ENCODE measurements at regions not wholly inside any gene's neighbourhood (a gene's known extent, or its start where the extent isn't known, plus 50 kb on each side); places are given as distances from the start of the nearest gene placed in this dataset.

- no peak for DNase-seq (ENCODE audit: low spot score)
Measured at GRCh38 chr11:70703141-70704064, 305.1 kb downstream of the CTTN start.

- DNase-seq (ENCODE audit: low spot score): no peak
Measured at GRCh38 chr11:70705097-70705496, 306.8 kb downstream of the CTTN start.

GRCh38 chr11:70705930-70706329, 307.6 kb downstream of the CTTN start:
- no peak for DNase-seq (ENCODE audit: low spot score)

- no peak for DNase-seq (ENCODE audit: low spot score)
Measured at GRCh38 chr11:70707821-70708220, 309.5 kb downstream of the CTTN start.

GRCh38 chr11:70709596-70709995, 311.3 kb downstream of the CTTN start:
- no peak for DNase-seq (ENCODE audit: low spot score)

GRCh38 chr11:70710192-70710591, 311.9 kb downstream of the CTTN start:
- no peak for DNase-seq (ENCODE audit: low spot score)

- no peak for DNase-seq (ENCODE audit: low spot score)
Measured at GRCh38 chr11:70710601-70711000, 312.3 kb downstream of the CTTN start.

GRCh38 chr11:70711095-70711910, 313.0 kb downstream of the CTTN start:
- no peak for DNase-seq (ENCODE audit: low spot score)

GRCh38 chr11:70711911-70712185, 313.5 kb downstream of the CTTN start:
- DNase-seq (ENCODE audit: low spot score): no peak

GRCh38 chr11:70712471-70712870, 314.1 kb downstream of the CTTN start:
- no peak for DNase-seq (ENCODE audit: low spot score)

- DNase-seq (ENCODE audit: low spot score): no peak
Measured at GRCh38 chr11:70713086-70713835, 314.9 kb downstream of the CTTN start.

GRCh38 chr11:70713988-70714665, 315.8 kb downstream of the CTTN start:
- no peak for DNase-seq (ENCODE audit: low spot score)

GRCh38 chr11:70715166-70715951, 317.0 kb downstream of the CTTN start:
- no peak for DNase-seq (ENCODE audit: low spot score)

- DNase-seq (ENCODE audit: low spot score): no peak
Measured at GRCh38 chr11:70716216-70716615, 317.9 kb downstream of the CTTN start.

GRCh38 chr11:70716986-70717775, 318.9 kb downstream of the CTTN start:
- no peak for DNase-seq (ENCODE audit: low spot score)

GRCh38 chr11:70717936-70718595, 319.7 kb downstream of the CTTN start:
- DNase-seq (ENCODE audit: low spot score): no peak

- DNase-seq (ENCODE audit: low spot score): no peak
Measured at GRCh38 chr11:70719516-70719915, 321.2 kb downstream of the CTTN start.

- DNase-seq (ENCODE audit: low spot score): no peak
Measured at GRCh38 chr11:70720281-70720680, 322.0 kb downstream of the CTTN start.

GRCh38 chr11:70721006-70721405, 322.7 kb downstream of the CTTN start:
- no peak for DNase-seq (ENCODE audit: low spot score)

- DNase-seq (ENCODE audit: low spot score): no peak
Measured at GRCh38 chr11:70725278-70725677, 326.9 kb downstream of the CTTN start.

All from hepatic stellate cell (primary cell).